DOHH2 (cell line): ENCODE measurements at regions not wholly inside any gene's neighbourhood (a gene's known extent, or its start where the extent isn't known, plus 50 kb on each side); places are given as distances from the start of the nearest gene placed in this dataset.

Source experiments
- H3F3A ChIP-seq: fragments of 200-600 bp; sonication (generic), shearing (Covaris generic); 2 replicates; pipeline ENCODE4 v1.6.0; 2016; ENCODE audit warnings: antibody characterized with exemption, mild to moderate bottlenecking; ENCODE audit not compliant: control insufficient read depth, insufficient read depth
- H3K27ac ChIP-seq: fragments of 200-600 bp; sonication (generic); 2 replicates; pipeline ENCODE4 v1.5.1; 2014; ENCODE audit warnings: low read depth, mild to moderate bottlenecking, low read length, moderate library complexity
- H3K27me3 ChIP-seq: fragments of 200-600 bp; sonication (generic); 2 replicates; pipeline ENCODE4 v1.6.1; 2014; ENCODE audit warnings: mild to moderate bottlenecking, low read length, mixed read lengths; ENCODE audit not compliant: control insufficient read depth
- H3K36me3 ChIP-seq: fragments of 200-600 bp; sonication (generic); 2 replicates; pipeline ENCODE4 v1.6.1; 2014; ENCODE audit warnings: mild to moderate bottlenecking, low read length, moderate library complexity, mixed read lengths; ENCODE audit not compliant: control insufficient read depth
- H3K4me1 ChIP-seq: fragments of 200-600 bp; sonication (generic); 2 replicates; pipeline ENCODE4 v1.6.1; 2014; ENCODE audit warnings: mild to moderate bottlenecking, low read length, mixed read lengths; ENCODE audit not compliant: control insufficient read depth
- H3K4me2 ChIP-seq: fragments of 200-600 bp; sonication (generic); 2 replicates; pipeline ENCODE4 v1.6.0; 2014; ENCODE audit warnings: mild to moderate bottlenecking, low read length, moderate library complexity
- H3K4me3 ChIP-seq: fragments of 200-600 bp; sonication (generic); 2 replicates; pipeline ENCODE4 v1.5.1; 2014; ENCODE audit warnings: mild to moderate bottlenecking, low read length, mixed read lengths
- H3K79me2 ChIP-seq: fragments of 200-600 bp; sonication (generic); 2 replicates; pipeline ENCODE4 v1.6.1; 2014; ENCODE audit warnings: mild to moderate bottlenecking, low read length, mixed read lengths; ENCODE audit not compliant: control insufficient read depth
- H3K9me2 ChIP-seq: fragments of 200-600 bp; sonication (generic); replicated peaks from 2 replicates; pipeline ENCODE4 v1.6.1; 2014; ENCODE audit warnings: mild to moderate bottlenecking, low read length, mixed read lengths; ENCODE audit not compliant: control insufficient read depth
- H3K9me3 ChIP-seq: fragments of 200-600 bp; sonication (generic); 2 replicates; pipeline ENCODE4 v1.6.1; 2014; ENCODE audit warnings: antibody characterized with exemption, low read length, mixed read lengths; ENCODE audit not compliant: control insufficient read depth, insufficient read depth
- H4K20me1 ChIP-seq: fragments of 200-600 bp; sonication (generic); 2 replicates; pipeline ENCODE4 v1.6.0; 2014; ENCODE audit warnings: low read depth, mild to moderate bottlenecking, antibody characterized with exemption, low read length, moderate library complexity; ENCODE audit not compliant: control insufficient read depth, insufficient read depth
- CTCF ChIP-seq: fragments of 200-600 bp; sonication (generic); IDR thresholded peaks from one replicate; pipeline ENCODE4 v1.5.1; 2014; ENCODE audit warnings: antibody characterized with exemption, mild to moderate bottlenecking, low read depth, low read length; ENCODE audit not compliant: poor library complexity, severe bottlenecking
- EZH2phosphoT487 ChIP-seq: fragments of 200-600 bp; sonication (generic); IDR thresholded peaks from 2 replicates; pipeline ENCODE4 v1.6.1; 2017; ENCODE audit warnings: borderline replicate concordance, mild to moderate bottlenecking, antibody characterized with exemption, low read length, moderate library complexity, mixed read lengths

DNA sequence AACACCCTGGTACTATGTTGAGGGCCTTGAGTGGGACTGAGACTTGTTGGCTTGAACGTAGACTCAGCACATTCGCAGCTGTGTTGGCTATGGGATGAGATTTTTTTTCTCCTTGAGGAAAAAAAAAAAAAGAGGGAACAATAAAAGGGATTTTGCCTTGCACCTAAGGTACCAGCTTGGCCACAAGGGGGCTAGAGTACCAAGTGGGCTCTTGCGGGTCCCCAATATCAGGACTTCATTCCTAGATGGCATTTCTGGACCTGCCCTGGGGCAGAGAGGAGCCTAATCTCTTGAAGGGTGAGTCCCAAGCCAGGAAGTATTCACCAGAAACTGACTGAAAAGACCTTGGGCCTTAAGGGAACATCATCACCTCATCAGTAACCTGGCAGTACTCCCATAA is 1083.6 kb upstream of the PHF14 start:
- Histone ChIP-seq H3K27ac (no peak overlapping the region), H3K27me3 (no peaks in the 10 kb centered on the region), H3K4me3 (no peak overlapping the region), H3F3A (no peaks in the 10 kb centered on the region), H3K36me3 (no peaks in the 10 kb centered on the region), H3K9me2 (no peaks in the 10 kb centered on the region; the same call in 1 of the 2 replicates), H3K9me3 (peaks cover 7% of the 10 kb centered on the region; the same call in 1 of the 2 replicates), H3K4me2 (no peak overlapping the region), H4K20me1 (no peaks in the 10 kb centered on the region), H3K4me1 (no peaks in the 10 kb centered on the region), H3K79me2 (no peaks in the 10 kb centered on the region)
- TF ChIP-seq EZH2phosphoT487: no peak
- TF ChIP-seq CTCF: peak; percentile 10

DNA sequence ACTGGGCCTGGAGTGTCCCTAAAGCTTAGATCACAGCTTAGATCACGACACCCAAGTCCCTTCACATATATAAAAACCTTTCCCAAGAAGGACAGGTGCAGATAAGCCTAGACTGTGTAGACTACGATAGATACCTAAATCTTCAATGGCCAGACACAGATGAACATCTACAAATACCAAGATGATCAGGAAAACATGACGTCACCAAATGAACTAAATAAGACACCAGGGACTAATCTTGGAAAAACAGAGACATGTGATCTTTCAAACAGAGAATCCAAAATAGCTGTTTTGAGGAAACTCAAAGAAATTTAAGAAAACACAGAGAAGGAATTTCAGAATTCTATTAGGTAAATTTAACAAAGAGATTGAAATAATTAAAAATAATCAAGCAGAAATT is 1082.6 kb upstream of the PHF14 start:
- Histone ChIP-seq H3F3A (no peaks in the 10 kb centered on the region), H4K20me1 (no peaks in the 10 kb centered on the region), H3K4me2 (no peak overlapping the region), H3K9me3 (peaks cover 7% of the 10 kb centered on the region; the same call in 1 of the 2 replicates), H3K9me2 (no peaks in the 10 kb centered on the region), H3K79me2 (no peaks in the 10 kb centered on the region), H3K4me3 (no peak overlapping the region), H3K27me3 (no peaks in the 10 kb centered on the region), H3K27ac (no peak overlapping the region), H3K4me1 (no peaks in the 10 kb centered on the region), H3K36me3 (no peaks in the 10 kb centered on the region)
- no peak for TF ChIP-seq EZH2phosphoT487
- TF ChIP-seq CTCF: no peak

GRCh38 chr7:9900339-9900738 is 1073.3 kb upstream of the PHF14 start:
- Histone ChIP-seq H3K27me3 (no peaks in the 10 kb centered on the region), H3K9me3 (no peaks in the 10 kb centered on the region)

More at GRCh38 chr7:9900339-9900738, 1073.3 kb upstream of the PHF14 start:
- H3K9me2 ChIP-seq: no peaks in the 10 kb centered on the region
- H3K4me3 ChIP-seq: no peak overlapping the region
- TF ChIP-seq EZH2phosphoT487: no peak
- no peak for TF ChIP-seq CTCF
- no peaks in the 10 kb centered on the region for H3K36me3 ChIP-seq
- no peaks in the 10 kb centered on the region for H3K79me2 ChIP-seq
- H4K20me1 ChIP-seq: no peaks in the 10 kb centered on the region
- H3K27ac ChIP-seq: no peak overlapping the region
- H3F3A ChIP-seq: no peaks in the 10 kb centered on the region
- H3K4me1 ChIP-seq: no peaks in the 10 kb centered on the region
- H3K4me2 ChIP-seq: no peak overlapping the region
